Activated CD4-positive, alpha-beta T cell treated with anti-CD3 and anti-CD28 coated beads, Interleukin-2, amount 50 U/mL, for 16 hours (primary cell): ENCODE measurements at regions not wholly inside any gene's neighbourhood (a gene's known extent, or its start where the extent isn't known, plus 50 kb on each side); places are given as distances from the start of the nearest gene placed in this dataset.

Experiments
- DNase-seq: peaks from one replicate; pipeline ENCODE4 v3.0.0-alpha.2; 2020

DNA sequence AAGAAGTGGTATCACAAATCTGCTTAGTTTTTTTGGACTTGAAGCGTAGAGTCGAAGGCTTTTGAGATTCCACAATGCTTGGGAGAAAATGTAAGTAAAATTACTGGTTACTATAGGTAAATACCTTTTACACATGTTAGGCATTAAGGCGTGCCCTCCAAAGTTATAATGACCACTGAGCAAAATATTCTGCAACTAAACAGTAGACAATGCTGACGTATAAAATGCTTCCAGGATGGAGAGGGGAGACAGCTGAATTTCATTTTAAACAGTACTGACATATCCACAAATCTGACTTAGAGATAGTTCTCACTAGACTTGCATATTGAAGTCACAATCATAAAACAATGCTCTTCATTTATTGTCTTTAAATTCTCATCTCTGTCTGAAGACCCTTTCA lies 144.5 kb upstream of the DCN start:
- no peak for DNase-seq

DNA sequence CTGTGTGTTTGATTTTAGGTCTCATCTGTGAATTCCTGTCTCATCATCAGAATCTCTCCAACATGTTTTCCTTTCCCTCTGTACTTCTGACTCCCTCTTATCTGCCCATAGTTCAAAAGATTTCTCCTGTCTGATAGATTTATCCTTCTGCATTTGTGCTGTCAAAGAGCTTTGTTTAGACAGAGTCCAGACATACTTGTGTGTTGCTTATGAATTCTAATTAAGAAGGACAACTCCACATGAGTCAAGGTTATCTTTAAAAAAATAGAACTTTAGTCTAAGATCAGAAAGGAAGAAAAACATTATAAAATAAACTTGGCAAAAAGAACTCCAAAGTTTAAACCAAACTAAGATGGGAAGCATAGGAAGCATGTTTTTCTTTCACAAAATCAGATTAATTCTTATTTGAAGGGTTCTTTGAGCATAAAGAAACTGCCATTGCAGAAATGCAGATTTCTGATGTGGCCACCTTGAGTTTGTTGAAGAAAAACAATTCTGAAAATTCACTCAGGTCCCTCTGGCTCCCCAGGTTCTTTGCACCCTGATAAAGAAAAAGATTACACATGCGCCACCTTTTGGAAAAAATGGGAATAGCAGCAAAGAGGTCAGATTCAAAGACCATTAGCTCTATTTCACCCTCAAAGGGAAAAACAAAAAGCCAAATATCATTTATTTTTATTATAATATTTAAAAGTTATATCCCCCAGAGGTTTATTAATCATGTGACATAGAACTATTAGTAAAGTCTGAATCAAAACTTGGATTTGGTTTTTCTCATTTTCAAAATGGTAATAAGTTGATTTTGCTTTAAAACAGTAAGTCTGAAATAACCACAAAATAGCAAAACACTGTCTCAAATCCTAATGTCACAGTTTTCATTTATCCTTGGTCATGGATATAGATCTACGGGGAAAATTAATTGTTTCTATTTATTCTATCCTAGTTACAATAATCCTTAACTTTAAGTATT lies 143.7 kb upstream of the DCN start:
- DNase-seq = peak; percentile 54

DNA sequence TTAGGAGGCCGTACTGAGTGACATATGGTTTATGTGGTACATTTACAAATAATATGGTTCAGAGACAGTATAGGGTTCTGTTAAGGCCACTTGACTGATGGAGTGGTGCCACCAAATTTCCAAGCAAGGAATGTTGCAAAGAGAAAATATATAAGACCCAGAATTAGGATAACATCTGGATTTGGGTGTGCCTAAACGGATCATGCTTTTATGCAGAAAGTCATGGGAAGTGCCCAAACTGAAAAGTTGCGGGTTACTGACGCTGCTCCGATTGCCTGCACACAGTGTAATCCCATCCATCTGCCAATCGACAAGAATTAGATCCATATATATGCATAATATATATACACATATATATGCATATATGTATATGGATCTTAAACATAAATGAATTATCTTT lies 138.4 kb upstream of the DCN start:
- DNase-seq = no peak

DNA sequence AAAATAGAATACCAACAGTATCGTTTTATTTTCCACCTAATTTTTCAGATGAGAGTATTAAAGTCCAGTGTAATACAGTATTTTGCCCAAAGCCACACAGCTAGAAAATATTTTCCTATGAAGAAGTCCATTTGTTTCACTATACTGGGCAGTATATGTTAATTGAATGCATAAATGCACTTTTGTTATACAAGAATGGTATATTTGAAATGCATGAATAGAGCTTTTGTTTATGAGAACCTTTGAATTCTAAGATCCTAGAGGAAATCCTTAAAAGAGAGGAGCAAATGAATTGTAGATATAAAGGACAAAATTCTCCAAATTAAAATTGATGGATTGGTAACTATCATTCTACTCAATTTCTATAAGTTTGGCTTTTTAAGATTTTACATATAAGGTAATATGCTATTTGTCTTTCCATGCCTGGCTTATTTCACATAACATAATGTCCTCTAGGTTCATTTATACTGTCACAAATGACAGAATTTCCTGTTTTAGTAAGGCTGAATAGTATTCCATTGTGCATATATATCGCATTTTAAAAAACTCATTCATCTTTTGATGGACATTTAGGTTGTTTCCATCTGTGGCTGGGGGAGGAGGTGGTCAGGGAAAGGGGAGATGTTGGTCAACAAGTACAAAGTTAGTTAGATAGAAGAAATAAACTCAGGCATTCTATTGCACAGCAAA lies 136.6 kb upstream of the DCN start:
- no peak for DNase-seq

DNA sequence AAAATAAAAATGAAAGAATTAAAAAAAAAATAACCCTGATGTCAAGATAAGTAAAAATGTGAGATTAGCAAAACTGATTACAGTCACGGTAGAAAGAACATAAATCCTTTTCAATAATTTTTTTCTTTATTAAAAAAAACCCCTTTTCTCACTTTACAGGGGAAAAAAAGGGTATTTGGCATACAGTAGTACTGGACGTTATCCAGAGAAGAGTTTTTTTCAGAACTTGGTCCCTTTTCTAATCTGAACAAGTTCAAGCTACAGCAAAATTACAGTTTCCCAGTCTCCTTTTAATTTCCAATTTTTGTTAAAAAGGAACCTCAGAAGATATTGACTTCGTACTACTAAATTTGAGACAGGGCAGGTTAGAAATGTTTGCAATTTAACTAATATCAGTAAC lies 134.7 kb upstream of the DCN start:
- no peak for DNase-seq

GRCh38 chr12:91316907-91317269 lies 134.3 kb upstream of the DCN start:
- DNase-seq = no peak

- no peak for DNase-seq
These were observed 133.7 kb upstream of the DCN start for GRCh38 chr12:91316161-91316906.

GRCh38 chr12:91311081-91311480 lies 128.5 kb upstream of the DCN start:
- no peak for DNase-seq

- no peak for DNase-seq
These were observed 126.8 kb upstream of the DCN start for GRCh38 chr12:91309450-91309849.

- DNase-seq = no peak
These were observed 125.5 kb upstream of the DCN start for GRCh38 chr12:91307957-91308670.

DNA sequence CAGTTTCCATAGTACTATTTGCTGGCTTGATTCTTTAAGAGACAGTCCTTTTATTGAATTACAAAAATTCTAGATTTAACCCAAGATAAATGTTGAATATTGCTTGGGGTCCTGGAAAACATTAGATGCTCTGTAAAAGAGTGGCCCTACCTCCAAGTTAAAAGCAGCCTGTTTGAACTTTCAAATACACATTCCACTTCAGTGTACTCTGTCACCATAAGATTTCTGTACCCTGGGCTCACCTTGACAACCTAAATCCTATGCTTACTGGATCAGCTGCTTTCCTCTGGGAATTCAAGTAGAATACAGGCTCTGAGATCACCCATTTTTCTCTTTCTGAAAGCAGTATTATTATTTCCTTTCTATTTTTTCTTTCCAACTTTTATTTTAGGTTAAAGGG lies 107.7 kb upstream of the DCN start:
- no peak for DNase-seq

DNA sequence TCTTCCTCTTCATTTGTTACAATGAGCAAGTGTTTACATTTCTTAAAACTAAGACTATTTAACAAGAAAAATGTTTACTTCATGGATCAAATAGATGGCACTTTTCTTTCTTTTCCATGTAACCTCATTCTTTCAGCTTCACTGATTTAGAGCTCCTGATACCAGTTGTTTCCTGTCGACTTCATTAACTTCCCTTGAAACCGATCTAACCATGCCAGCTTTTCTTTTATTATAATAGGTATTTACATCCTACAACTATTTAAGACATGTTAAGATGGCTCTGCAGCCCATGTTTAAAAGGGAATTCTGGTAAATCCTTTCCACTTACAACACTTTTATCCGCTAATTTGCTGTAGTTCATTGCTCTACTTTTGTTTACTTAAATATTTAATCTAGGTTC lies 107.3 kb upstream of the DCN start:
- no peak for DNase-seq

- no peak for DNase-seq
These were observed 106.5 kb upstream of the DCN start for GRCh38 chr12:91289072-91289471.

DNA sequence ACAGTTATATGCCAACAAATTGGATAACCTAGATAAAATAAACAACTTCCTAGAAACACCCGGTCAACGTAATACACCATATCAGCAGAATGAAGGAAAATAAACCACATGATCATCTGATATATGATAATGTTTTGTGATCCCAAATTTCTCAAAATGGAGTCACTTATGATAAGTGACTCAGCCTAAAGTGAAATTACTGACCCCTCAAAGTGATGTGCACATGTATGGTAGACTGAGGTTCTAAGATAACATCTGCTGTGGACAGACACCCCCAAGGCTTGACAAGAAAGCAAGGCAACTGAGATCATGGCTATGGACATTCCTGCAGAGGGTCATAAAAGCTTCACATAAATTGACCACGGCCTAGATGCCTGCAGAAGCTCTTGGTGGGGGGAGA lies 105.1 kb upstream of the DCN start:
- no peak for DNase-seq

DNA sequence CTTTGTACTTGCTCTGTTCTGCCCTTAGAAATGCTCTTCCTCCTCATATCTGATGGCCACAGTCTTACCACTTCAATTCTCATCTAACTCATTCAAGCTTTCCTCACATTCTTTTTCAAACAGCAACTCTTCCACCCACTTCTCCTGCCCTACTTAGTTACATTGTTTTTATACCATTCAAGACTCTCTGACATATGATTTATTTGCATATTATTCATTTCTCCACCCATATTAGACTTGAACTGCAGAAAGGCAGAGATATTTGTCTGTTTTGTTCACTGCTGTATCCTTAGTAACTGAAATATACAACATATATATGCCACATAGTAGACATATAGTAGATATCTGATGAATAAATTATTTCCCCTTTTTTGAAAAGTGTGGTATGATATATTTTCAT lies 95.5 kb upstream of the DCN start:
- no peak for DNase-seq

GRCh38 chr12:91276509-91276908 lies 93.9 kb upstream of the DCN start:
- DNase-seq = no peak

DNA sequence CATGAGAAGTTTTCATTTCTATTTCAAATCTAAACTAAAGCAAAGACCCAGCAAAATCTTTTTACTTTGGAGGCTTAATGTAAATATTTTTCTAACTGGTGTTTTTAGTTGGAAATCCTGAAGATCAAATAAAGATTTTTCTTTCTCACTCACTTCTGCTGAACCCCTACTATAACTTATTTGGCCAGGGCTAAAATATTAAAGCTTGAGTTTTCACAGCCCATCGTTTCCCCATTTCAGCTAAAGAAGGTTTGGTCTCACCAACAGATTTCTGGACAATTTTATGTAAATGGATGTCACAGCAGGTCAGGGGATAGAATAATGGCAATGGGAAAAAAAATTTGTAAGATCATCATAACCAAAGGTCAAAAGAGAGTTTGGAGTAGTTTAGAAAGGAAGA lies 92.7 kb upstream of the DCN start:
- no peak for DNase-seq

DNA sequence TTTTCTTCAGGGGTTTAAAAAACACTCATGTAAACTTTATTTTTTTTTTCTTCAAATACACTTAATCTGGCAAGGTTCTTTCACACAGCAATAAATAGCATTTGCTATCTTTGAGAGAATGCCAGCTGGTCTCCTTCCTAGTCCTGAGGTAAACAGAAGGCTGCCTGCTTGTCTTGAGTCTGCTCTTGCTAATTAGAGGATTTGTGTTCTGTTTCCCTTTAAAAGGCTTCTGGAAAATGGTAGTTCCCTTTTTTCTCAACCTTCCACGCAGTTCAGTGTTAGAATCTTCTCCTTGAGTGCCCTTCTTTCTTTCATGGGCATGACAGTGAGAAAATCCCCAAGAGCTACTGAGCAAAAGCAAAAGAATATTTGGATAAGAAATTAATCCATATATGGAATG lies 92.3 kb upstream of the DCN start:
- no peak for DNase-seq

GRCh38 chr12:91273560-91273959 lies 90.9 kb upstream of the DCN start:
- DNase-seq = no peak

- no peak for DNase-seq
These were observed 89.9 kb upstream of the DCN start for GRCh38 chr12:91272461-91273063.

GRCh38 chr12:91271185-91271584 lies 88.6 kb upstream of the DCN start:
- DNase-seq = no peak

- DNase-seq = no peak
These were observed 84.4 kb upstream of the DCN start for GRCh38 chr12:91267039-91267438.

DNA sequence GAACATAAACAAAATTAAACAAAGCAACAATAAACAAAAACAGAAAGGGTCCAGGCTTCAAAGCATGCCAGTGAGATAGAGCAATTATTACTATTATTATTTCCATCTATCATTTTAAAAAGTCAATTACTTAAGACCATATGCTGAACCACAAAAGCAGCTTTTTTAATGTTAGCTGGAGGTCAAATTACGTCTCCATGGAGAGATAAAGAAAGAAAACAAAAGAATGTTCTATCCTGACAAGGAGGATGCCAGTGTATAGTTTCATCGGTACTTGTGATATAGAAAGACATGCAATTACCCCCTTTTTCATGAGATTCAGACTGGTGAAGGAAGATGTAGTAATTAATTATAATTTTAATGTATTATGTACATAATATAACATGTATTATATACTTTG lies 81.6 kb upstream of the DCN start:
- DNase-seq = no peak
